ENCODE measurements at regions not wholly inside any gene's neighbourhood (a gene's known extent, or its start where the extent isn't known, plus 50 kb on each side); places are given as distances from the start of the nearest gene placed in this dataset.

- TF ChIP-seq ZFP30 (CRISPR knock-in tag; IDR thresholded peaks at IDR 0.05; ENCODE audit: borderline replicate concordance) (no peak), HDAC6 (IDR thresholded peaks at IDR 0.05; ENCODE audit: low read depth, low read length) (no peak)
Observed at GRCh38 chr16:52812678-52813556, 239.8 kb downstream of the CHD9NB start (continued).

GRCh38 chr16:52805559-52806168 lies 247.0 kb downstream of the CHD9NB start:
- 0% methylated on average over 3 of the region's 3 CpGs for WGBS (ENCODE audit: insufficient coverage, low coverage, missing lambda C conversion rate)
- intact Hi-C loops (cut with micrococcal nuclease) (no loop called here), in situ Hi-C loops (cut with MboI) (no loop called here)
- Histone ChIP-seq H3K9me1 (ENCODE audit: control insufficient read depth, insufficient read depth, low read length) (no peaks in the 10 kb centered on the region), H3K27ac (ENCODE audit: extremely low read depth, low read depth, low read length) (no peak overlapping the region), H3K36me3 (ENCODE audit: control insufficient read depth, insufficient read depth, low read length) (no peaks in the 10 kb centered on the region), H2AFZ (ENCODE audit: low read depth, low read length) (no peak overlapping the region), H3K27me3 (ENCODE audit: control insufficient read depth in 2 of 2, insufficient read depth in 2 of 2, low read length in 2 of 2) (no peaks in the 10 kb centered on the region), H3K4me3 (no peak overlapping the region), H4K20me1 (replicated peaks; ENCODE audit: control insufficient read depth, insufficient read depth, low read length) (no peaks in the 10 kb centered on the region), H3K4me2 (ENCODE audit: insufficient read depth, low read length) (no peak overlapping the region), H3K9me3 (replicated peaks; ENCODE audit: control insufficient read depth, insufficient read depth, low read depth, low read length) (no peaks in the 10 kb centered on the region), H3K79me2 (ENCODE audit: control insufficient read depth, insufficient read depth, low read length) (no peaks in the 10 kb centered on the region), H3K9ac (ENCODE audit: insufficient read depth in 1 of 2, low read depth in 2 of 2, low read length in 2 of 2) (no peak overlapping the region), H3K4me1 (replicated peaks in 1 of 2; ENCODE audit: control insufficient read depth in 2 of 2, insufficient read depth in 2 of 2, low read length in 2 of 2) (no peaks in the 10 kb centered on the region)
- TF ChIP-seq ZNF347 (CRISPR knock-in tag; IDR thresholded peaks at IDR 0.05; ENCODE audit: low read depth) (no peak), MTA3 (IDR thresholded peaks at IDR 0.05; ENCODE audit: borderline replicate concordance) (no peak), ZNF282 (CRISPR knock-in tag; IDR thresholded peaks at IDR 0.05) (no peak), NFRKB (IDR thresholded peaks at IDR 0.05; ENCODE audit: low read depth) (no peak), RBM14 (IDR thresholded peaks at IDR 0.05; ENCODE audit: borderline replicate concordance, insufficient read depth, low read depth, low read length) (no peak), ELF2 (CRISPR knock-in tag; IDR thresholded peaks at IDR 0.05) (no peak), LARP7 (IDR thresholded peaks at IDR 0.05) (no peak), CHCHD3 (CRISPR knock-in tag; IDR thresholded peaks at IDR 0.05) (no peak), ZFX (CRISPR knock-in tag; IDR thresholded peaks at IDR 0.05) (no peak), HMGXB4 (CRISPR knock-in tag; IDR thresholded peaks at IDR 0.05) (no peak), SREBF1 (IDR thresholded peaks at IDR 0.05; ENCODE audit: borderline replicate concordance, low read depth, low read length) (no peak), ARID1B (IDR thresholded peaks at IDR 0.05) (no peak), NEUROD1 (IDR thresholded peaks at IDR 0.05; ENCODE audit: borderline replicate concordance, low read depth, low read length, partially characterized antibody) (no peak), NELFE (IDR thresholded peaks at IDR 0.05; ENCODE audit: insufficient read depth, insufficient read length) (no peak)
- DNase-seq (ENCODE audit: extremely low read depth in 1 of 4, low spot score in 3 of 4) (no peak), FAIRE-seq (no peak), ATAC-seq (no peak)
- ChIA-PET CTCF (ENCODE audit: low intra/inter-chr PET ratio) (no interaction called here), POLR2A (no interaction called here)
- no TSS peak for BruUV-seq (replicated peaks)
